ENCODE measurements at regions not wholly inside any gene's neighbourhood (a gene's known extent, or its start where the extent isn't known, plus 50 kb on each side); places are given as distances from the start of the nearest gene placed in this dataset.

DNA sequence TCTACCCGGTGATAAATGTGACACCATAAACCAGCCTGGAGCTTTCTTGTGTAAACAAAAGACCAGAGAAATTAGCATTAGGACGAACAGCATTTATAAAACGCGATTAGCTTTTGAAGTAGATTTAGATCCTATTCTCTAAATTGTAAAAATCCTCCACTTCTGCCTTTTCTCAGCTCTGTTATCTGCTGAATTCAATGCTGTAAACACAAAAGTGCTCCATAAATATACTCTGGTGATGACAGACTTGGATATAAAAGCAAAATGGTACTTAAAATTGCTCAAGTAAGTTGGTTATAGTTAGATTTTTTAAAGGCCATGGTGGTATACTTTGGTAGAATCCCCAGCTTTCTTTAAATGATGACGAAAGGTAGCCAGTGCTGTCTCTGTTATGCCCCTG is 114.6 kb upstream of the RMST start:
- DNase-seq = no peak

DNA sequence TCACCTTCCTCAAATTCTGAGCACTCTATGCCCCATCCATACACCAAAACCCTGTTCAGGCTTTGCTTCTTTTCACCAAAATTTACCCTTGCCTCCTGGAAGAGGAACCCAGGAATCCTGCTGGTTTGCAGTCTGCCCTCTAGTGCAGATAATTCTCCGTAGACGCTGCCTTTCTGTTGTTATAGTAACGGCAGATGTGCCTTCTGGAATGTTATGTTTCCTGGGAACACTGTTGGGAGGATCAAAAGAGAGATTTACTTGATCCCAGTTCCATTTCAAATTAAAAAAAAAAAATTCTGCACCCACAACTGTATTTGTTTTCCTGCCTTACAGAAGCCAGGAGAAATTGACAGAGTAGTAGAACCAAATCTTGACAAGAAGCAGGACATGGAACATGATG is 104.2 kb upstream of the RMST start:
- no peak for DNase-seq

GRCh38 chr12:97359021-97359690 is 103.4 kb upstream of the RMST start:
- no peak for DNase-seq

DNA sequence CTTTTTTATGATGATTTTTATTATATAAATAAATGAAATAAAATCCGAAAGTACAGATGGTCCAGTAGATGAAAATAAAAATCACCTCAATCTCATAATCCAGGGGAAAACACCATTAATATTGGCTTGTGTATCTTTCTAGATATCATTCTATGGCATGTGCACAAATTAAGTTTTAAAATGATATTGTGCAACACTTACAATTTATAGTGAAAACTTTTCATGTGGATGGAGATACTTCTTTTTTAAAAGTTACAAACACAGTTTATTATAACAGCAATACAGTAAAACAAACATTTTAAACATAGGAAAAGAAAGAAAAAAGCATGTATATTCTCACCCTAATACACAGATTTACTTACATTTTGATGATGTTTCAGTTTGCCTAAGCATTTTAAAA is 98.9 kb upstream of the RMST start:
- DNase-seq = no peak

- no peak for DNase-seq
Observed at GRCh38 chr12:97368462-97369163, 94.0 kb upstream of the RMST start.

GRCh38 chr12:97375310-97375709 is 87.3 kb upstream of the RMST start:
- no peak for DNase-seq

GRCh38 chr12:97380440-97380839 is 82.2 kb upstream of the RMST start:
- DNase-seq = no peak

GRCh38 chr12:97385121-97385520 is 77.5 kb upstream of the RMST start:
- no peak for DNase-seq

DNA sequence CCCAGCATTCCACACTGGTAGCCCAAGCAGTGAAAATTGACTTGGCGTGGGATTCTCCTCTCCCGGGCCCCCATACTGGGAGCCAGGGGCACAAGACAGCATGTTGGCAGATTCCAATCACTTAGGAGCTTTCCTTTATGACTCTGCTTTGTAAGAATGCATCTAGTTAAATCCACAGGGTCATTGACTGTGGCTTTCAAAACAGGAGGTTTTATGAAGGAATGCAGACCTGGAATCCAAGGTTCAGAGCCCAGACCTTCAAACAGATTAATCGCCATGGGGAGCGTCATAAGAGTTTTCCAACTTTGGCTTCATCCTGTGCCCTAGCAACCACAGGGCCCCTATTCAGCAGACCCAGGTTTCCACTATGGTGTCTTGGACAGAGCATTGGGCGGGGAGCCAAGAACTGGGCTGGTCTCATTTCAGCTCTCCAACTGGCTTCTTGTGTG is 76.4 kb upstream of the RMST start:
- no peak for DNase-seq

- DNase-seq = no peak
Observed at GRCh38 chr12:97387844-97388243, 74.8 kb upstream of the RMST start.

DNA sequence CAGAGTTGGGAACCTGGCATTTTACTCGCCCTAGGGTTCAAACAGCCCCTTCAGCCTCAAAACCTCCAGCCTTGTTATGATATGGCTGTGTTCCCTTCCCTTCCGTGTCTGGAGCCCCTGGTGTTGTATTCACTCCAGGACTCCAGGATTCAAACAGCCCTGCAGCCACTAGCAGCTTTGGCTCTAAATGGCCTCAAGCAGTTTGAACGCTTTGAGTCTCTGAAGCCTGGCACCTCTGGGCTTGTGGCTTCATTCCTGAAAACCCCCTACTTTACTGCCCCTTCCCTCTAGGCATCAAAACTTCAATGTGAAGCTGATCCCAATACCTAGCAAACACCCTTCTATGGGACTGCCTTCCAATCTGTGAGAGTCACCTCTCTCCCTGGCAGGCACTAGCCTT is 67.9 kb upstream of the RMST start:
- DNase-seq = no peak

DNA sequence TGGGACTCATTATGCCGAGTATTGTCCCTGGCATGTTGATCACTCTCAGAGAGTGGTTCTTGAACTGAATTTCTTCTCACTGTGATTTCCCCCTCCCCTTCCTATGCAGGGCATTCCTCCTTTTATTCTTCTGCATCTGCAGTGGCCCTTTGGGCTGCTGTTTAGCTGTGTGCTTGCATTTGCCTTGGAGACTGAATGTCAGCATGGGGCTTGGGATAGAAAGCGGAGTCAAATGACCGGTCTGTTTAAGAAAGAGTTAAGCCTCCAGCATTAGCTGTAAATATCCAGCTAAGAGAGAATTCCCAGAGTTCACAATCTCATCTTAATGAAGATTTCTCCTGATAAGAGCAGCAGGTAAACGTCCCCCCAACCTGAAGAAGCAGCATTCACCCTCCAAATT is 65.6 kb upstream of the RMST start:
- no peak for DNase-seq

DNA sequence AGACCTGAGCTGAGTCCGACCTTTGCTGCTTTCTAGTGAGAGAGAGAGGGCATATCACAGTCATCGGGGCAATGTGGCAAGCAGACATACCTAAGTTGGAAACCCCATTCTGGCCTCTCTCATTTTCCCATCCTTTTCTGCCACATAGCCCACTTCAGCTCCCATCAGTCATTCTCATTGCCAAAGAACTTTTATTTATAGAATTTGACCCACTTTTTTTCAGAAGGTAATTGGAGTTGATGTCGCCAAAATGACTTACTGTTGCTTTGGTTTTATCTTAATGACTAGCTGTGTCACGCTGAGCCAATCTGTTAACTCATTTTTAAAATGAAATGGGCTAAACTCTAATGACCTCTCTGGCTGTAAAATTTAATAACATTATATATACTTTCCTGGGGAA is 63.9 kb upstream of the RMST start:
- no peak for DNase-seq

GRCh38 chr12:97404093-97404492 is 58.5 kb upstream of the RMST start:
- no peak for DNase-seq

- DNase-seq = no peak
Observed at GRCh38 chr12:97404543-97404942, 58.1 kb upstream of the RMST start.

DNA sequence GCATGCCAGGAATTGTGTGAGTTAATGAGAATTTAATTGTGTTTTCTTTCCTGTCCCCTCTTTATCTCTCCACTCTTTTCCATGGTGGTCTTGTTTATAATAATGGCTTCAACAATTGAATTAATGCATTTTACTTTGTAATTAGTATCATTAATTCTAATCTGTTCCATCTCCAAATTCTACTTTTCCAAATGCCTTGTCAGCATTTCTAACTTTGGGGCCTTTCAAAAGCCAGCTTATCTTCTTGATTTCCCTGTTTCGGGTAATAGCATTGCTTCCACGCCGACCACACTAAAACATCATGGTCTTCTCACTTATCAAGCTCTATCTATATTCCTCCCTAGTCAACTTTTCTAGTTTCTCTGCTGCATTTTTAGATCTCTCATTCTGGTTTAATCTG is 54.2 kb upstream of the RMST start:
- DNase-seq = no peak

GRCh38 chr12:97411341-97411740 is 51.3 kb upstream of the RMST start:
- DNase-seq = no peak
